ENCODE measurements at regions not wholly inside any gene's neighbourhood (a gene's known extent, or its start where the extent isn't known, plus 50 kb on each side); places are given as distances from the start of the nearest gene placed in this dataset.

DNA sequence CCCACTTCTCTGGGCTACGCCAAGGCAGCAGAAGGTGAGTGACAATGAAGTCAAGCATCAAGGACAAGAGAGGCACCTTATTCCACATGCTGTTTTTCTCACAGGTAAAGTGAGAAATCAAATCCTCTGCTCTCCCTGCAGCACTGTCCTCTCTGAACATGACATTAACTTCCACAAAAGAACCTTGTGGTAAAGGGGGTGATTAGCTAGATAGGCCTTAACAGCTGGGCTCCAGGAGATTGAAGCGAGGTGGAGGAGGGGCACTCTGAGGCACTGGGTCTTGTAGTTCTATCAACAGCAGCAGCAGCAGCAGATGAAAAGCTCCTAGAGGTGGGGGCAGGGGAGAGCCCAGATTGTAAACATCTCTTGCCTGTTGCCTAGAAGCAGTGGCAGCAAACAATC lies 96.8 kb upstream of the CXXC4 start (continued):
- TF ChIP-seq RAD21 (IDR thresholded peaks at IDR 0.05 in 1 of 2, conservative IDR thresholded peaks at IDR 0.05 in 1 of 2; ENCODE audit: low read depth in 2 of 2, low read length in 2 of 2) (peak; percentile 19 to 21; a peak in 2 of 4 replicates), HDAC2 (IDR thresholded peaks at IDR 0.05; ENCODE audit: borderline replicate concordance in 1 of 2, low read depth in 2 of 2, low read length in 2 of 2) (peak in 1 of 2 experiments; percentile 52; a peak in 1 of 4 replicates), EP300 (IDR thresholded peaks at IDR 0.05; ENCODE audit: borderline replicate concordance in 1 of 2, low read depth in 2 of 2, low read length in 2 of 2) (peak in 1 of 2 experiments; percentile 70; a peak in 1 of 3 replicates)
- TF ChIP-seq, protein P1, sequence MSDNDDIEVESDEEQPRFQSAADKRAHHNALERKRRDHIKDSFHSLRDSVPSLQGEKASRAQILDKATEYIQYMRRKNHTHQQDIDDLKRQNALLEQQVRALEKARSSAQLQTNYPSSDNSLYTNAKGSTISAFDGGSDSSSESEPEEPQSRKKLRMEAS (IDR thresholded peaks at IDR 0.05) = peak; percentile 46; the same call in 1 of the 2 replicates

Data from H1 (cell line).